NCI-H526 treated with DMSO at 0.1 percent for 48 hours (cell line): ENCODE measurements at regions not wholly inside any gene's neighbourhood (a gene's known extent, or its start where the extent isn't known, plus 50 kb on each side); places are given as distances from the start of the nearest gene placed in this dataset.
"Not testable (repeated sequence)": the region's sequence is repeated elsewhere in the genome, so short reads cannot be mapped to it uniquely, and the experiment has no call there.

Experiments
- DNase-seq: peaks from one replicate; lab custom pipeline; 2025; lab: John Stamatoyannopoulos, UW

DNA sequence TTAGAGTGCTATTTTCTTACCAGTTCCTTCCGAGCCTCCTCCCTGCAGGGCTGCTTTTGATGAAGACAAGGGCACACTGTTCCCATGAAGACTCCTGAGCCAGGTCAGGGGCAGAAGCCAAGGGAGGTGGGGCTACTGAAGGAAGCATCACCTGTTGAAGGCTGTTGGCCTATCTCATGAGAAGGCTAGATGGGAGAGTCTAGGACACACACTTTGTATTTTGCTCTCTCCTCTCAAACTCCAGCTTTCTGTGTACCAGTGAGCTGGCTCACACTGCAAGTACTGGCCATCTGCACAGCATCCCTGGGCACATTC is 683.2 kb upstream of the ID4 start:
- DNase-seq: no peak

- no peak for DNase-seq
Observed at GRCh38 chr6:19156443-19156842, 680.7 kb upstream of the ID4 start.

GRCh38 chr6:19157486-19157885 is 679.7 kb upstream of the ID4 start:
- no peak for DNase-seq

DNA sequence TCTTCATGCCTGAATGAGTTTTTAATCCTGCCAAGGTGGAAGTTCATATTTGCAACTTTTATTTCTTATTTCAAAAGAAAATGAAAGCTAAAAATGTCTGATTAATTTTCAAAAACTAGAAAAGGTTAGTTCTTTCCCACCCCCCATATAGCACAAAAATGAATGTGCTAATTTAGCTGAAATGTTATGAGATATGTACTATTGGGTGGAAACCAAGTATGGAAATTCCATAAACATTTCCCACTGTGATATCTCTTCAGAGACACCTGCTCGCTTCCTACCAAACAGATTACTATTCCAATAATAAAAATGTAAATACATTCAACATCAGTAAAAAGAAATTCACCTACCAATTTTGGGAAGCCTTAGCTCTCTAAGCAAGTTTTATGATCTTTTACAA is 678.6 kb upstream of the ID4 start:
- no peak for DNase-seq

GRCh38 chr6:19159089-19159488 is 678.1 kb upstream of the ID4 start:
- DNase-seq: no peak

DNA sequence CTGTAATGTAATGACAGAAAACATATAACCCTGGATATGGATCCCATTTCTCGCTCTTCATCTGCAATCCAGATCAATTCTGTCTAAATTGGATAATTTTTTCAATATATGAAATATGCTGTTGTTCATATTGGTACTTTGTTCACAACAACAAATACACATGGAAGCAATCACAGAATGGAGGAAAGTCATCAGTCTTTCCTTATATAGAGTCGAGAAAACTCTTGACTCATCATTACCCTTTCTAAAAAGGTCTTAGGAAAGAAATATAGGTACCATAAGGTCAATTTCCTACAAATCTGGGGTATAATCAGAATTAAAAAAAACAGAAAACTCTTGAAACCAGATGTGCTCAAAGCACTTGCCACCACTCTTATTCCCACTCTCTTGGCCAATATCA is 677.6 kb upstream of the ID4 start:
- no peak for DNase-seq

DNA sequence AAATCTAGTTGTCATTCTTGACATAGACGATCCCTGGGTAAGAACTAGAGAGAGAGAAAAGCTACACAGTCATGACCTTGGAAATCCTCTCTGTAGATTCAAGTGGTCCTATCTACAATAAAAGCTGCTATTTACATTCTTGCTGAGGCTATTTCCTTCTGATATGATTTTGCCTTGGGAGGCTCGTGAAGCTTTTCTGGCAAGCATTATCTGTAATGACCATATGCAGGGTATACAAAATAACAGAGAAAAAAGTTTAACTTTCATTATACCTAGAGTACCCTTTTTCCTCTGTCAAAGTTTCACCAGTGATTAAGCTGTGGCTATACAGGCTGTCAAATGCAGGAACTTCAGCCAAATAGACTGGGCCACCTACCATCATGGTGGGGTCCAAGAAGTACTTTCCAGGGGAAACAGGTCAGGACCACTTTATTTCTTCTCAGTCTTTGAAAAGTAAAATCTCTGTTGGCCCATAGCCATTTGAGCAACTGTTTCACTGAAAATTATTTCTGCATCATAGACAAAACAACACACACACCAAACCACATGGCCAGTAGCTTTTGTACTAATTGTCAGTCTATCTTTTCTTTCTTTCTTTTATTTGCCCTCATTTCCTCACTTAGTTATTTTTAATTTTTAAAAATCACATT is 677.0 kb upstream of the ID4 start:
- no peak for DNase-seq

GRCh38 chr6:19167251-19167650 is 669.9 kb upstream of the ID4 start:
- DNase-seq: no peak

GRCh38 chr6:19169366-19169765 is 667.8 kb upstream of the ID4 start:
- DNase-seq: no peak

DNA sequence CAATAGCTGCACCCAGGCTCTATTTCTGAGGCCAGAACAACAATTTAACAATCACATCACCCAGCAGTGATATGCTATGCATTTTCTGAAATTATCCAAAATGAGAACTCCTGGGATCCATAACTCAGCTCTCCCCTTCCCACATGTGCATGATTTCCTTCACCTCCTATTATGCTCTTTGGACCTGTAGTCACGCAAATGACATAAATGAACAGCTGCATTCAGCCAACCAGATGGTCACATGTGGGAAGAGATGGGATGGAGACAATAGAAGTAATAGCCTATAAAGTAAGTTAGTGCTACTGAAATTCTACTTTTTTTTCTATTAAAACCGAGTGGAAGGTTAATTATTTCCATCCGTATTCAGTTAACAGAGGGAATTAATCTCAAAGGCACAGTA is 662.1 kb upstream of the ID4 start:
- no peak for DNase-seq

DNA sequence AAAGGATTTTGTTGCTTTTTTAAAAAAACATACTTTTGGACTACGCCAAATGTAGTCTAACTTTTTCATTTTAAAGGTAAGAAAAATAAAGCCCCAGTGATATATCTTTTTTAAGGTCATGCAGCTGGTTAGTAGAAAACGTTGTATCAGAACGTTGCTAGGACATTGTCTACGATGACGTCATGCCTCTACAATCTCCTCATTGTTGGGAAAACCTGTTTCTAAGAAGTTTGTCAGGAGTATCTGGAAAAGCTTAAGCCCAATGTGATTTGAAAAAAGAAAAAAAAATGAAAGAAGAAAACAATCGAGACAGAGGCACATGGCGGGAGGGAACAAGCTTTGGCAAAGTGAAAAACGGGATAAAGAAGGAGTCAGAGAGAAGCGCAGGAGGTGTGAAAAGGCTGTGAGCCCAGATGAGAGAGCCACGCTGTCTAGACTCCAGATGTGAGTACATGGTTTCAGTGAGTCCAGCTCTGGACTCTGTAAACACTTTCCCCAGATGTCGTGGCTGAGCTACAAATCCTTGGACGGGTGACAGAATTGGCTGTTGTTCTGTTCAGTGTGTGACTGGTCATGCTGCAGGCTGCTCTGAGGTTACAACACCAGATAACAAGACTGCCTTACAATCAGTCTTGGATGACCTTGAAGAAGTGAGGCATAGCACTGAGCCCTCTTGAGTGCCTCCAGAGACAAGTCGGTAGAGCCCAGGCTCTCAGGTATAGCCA is 656.7 kb upstream of the ID4 start:
- DNase-seq: no peak

GRCh38 chr6:19181211-19181610 is 656.0 kb upstream of the ID4 start:
- no peak for DNase-seq

GRCh38 chr6:19193624-19194023 is 643.5 kb upstream of the ID4 start:
- DNase-seq: no peak

- no peak for DNase-seq
Observed at GRCh38 chr6:19204445-19204844, 632.7 kb upstream of the ID4 start.

DNA sequence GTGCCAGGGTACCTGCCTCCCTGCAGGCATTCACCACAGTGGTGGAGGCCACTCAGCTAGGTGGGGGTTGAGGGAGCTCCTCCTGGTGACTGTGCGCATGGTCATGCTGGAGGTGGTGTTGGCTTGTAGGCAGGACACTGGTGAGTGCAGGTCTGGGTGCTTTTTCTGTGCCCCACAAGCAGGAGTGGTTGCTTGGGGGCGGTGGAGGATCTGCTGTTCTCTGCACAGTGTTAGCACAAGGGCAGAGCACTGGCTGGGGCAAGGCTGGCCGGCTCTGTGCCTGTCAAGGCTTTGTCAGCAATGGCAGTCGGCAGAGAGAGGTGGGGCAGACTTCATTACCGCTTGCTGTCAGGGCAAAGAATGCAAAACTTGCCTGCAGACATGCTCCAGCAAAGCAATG is 632.1 kb upstream of the ID4 start:
- no peak for DNase-seq

- no peak for DNase-seq
Observed at GRCh38 chr6:19209202-19209601, 628.0 kb upstream of the ID4 start.

DNA sequence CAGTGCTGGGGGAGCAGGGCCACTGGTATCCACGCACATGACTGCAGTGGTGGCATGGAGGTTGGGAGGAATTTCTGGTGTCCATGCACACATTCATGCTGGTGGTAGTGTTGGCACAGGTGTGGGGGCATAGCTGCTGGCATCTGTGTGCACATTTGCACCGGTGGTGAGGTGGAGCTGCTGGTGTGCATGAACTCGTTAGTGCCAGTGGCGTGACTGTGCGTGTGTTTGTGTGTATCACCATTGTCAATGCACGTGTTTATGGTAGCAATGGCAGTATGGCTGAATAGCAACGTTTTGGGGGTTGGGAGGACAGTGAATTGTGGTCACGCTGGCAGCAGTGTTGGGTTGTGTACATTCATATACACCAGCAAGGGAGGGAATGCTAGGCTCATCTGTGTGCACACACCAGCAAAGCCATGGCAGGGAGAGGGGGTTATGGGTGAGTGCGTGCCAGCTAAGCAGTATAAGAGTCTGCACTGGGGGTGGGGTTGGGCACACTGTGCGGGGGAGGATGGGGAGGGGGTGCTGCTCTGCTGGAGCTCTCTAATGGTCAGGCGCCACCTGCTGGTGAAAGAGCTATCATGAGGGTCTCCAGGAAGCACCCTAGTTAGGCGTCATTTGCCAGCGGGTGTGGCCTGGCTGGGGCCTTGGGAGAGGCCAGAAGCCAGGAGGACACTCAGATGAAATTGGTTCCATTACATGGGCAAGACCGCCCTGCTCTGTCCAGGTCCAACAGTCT is 626.1 kb upstream of the ID4 start:
- DNase-seq: no peak

DNA sequence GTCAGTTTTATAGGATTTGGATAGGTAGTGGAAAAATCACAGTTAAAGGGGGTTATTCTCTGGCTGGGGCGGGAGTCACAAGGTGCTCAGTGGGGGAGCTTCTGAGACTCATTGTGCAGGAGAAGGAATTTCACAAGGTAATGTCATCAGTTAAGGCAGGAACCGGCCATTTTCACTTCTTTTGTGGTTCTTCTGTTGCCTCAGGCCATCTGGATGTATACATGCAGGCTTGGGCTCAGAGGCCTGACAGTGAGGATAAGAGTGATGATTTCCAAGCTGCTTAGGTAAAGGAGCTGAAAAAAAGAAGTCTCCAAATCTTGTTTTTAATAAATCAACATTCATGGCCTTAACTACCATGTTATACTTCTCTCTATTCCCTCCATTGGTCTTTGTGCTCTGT is 622.9 kb upstream of the ID4 start:
- no peak for DNase-seq

DNA sequence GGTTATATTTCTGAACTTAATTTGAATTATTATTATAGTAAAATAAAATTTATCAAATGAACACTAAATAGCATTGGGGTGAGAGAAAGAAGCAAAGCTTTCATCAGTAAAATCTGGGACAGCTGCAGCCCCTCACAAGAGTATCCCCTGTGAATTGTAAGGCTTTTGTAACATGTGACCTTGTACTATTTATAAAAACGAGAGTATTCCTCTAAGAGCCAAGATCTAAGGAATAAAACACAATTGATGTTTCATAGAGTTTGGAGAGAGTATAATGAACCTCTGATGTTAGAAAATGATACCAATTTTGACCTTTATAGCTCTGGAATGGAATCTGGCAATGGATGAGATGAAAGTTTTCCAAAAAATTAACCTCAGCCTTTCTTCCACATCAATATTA is 617.2 kb upstream of the ID4 start:
- DNase-seq: no peak

DNA sequence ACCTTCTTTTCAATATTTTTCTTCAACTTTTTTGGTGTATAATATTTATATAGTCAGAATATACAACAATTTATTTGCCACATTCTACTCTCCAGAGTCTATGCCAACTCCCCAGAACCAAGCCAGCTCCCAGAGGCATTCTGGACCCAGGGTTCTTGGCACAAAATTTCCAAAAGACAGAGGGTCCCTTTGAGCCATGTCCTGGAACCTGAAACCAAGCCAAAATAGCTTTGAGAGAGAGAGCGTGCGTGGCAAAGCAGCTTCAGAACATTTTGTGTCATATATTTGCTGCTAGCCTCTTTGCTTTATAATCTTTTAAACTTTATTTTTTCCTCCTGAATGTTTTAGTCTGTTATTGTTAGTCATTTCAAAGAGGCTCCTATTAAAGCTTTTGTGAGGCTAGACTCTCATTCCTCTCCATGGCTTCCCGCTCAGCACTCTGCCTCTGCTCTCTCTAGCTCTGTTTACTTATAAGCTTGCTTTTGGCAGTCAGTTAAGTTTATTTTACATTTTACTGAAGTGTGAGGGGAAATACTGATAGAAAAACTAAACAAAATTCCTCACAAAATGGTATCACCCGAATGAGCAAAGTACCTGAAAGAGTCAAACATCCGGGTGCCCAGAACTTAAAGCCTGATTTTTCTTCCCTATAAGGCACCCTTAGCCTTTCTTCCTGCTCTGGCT is 605.1 kb upstream of the ID4 start:
- no peak for DNase-seq

- no peak for DNase-seq
Observed at GRCh38 chr6:19245656-19246055, 591.5 kb upstream of the ID4 start.

- DNase-seq: peak; percentile 71
Observed at GRCh38 chr6:19247181-19247580, 590.0 kb upstream of the ID4 start.

DNA sequence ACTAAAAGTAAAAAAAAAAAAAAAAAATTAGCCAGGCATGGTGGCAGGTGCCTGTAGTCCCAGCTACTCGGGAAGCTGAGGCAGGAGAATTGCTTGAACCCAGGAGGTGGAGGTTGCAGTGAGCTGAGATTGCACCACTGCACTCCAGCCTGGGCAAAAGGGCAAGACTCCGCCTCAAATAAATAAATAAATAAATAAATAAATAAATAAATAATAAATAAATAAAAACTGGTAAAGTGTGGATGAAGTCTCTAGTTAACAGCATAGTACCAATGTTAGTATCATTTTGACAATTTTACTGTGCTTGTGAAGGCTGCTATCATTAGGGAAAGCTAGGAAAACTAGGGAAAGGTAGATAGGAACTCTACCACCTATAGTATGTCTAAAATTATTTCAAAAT is 581.0 kb upstream of the ID4 start:
- DNase-seq: not testable (repeated sequence)
